Fibroblast of gingiva (primary cell): ENCODE measurements at regions not wholly inside any gene's neighbourhood (a gene's known extent, or its start where the extent isn't known, plus 50 kb on each side); places are given as distances from the start of the nearest gene placed in this dataset.

Source experiments
- DNase-seq: peaks from one replicate; pipeline ENCODE4 v3.0.0-alpha.2; 2011; ENCODE audit warnings: low read depth

- DNase-seq, result no peak
Observed at GRCh38 chr9:129285979-129286772, 108.1 kb upstream of the IER5L start.

GRCh38 chr9:129285382-129285781, 107.3 kb upstream of the IER5L start:
- DNase-seq, result no peak

DNA sequence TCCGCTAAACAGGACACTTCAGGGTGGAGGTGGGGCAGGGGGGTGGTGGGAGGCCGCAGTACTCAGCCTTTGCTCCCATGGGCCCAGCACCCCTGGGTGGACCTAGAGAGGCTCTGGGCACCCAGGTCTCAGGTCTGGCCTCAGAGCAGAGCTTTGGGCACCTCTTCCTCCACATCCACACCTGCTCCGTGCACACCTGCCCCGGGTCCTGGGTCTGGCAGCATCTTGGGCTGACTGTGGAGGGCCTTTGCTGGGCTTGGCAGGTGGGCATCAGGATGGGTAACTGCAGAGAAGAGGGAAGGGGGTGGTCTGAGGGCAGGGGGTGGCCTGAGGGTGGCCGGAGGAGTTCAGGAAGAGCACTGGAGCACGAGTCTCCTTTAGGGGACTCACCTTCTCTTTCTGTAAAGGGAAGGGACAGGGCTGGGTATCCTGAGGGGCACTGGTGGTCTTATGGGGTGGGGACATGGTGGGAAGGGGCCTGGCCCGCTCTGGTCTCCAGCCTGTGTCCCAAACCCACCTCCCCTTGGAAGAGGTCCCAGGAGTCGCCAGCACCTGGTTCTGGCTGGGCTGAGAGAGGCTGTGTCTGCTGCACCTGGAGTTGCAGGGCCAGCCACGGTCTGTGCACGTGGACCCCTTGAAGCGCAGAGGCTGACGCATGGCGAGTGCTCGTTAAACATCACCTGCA, 106.7 kb upstream of the IER5L start:
- DNase-seq, result no peak

DNA sequence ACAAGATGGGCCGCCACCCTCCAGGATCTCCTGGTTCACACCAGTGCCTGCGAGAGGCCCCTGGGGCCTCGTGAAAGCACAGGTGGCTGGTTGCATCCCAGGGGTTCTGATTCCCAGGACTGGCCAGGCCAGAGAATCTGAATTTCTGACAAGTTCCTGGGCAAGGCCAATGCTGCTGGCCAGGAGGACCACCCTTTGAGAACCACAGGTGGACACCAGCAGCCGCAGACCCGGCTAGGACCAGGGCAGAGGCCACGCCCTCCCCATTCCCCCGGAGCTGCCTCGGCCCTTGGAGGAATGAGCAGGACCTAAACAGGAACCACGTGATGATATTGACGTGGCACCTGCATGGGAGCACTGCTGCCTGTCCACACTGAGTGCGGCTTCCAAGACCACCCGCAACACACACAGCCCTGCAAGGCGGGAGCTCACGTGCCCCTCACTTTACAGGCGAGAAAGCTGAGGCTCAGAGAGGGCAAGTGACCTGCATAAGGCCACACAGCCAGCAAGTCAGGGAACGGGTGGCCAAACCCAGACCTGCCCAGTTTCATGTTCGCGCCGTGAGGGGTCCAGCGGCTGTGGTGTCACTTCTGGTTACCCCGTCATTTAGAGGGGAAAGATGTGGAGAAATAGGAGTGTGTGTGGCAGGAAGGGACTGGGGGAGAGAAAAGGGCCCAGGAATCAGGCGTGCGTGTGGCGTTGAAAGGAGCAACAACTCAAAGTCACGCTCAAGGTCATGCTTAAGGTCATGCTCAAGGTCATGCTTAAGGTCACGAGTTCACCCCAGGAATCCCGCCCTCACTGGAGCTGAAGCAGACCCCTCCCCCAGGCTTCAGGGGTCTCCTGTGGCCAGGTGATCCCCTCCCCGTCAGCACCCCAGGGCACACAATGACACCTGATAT, 105.9 kb upstream of the IER5L start:
- no peak for DNase-seq

DNA sequence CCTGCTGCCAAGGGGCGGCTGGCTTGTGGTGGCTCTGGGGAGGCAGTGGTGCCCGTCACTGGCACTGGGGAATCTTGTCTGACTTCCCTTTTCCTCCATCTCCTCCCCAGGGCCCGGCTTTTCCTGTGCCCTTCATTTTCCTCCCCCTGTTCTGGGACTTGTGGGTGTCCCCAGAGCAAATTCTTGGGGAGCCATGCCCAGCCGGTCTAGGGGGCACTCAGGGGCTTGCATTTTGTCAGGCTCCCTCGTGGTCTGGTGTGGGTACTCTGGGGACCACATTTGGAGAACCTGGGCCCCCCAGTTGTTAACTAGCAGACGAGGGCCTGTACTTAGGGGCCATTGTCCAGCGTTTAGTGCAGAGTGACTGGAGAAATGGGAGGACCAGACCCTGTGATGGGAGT, 105.2 kb upstream of the IER5L start:
- DNase-seq, result no peak

- DNase-seq, result no peak
Observed at GRCh38 chr9:129282731-129283211, 104.7 kb upstream of the IER5L start.

GRCh38 chr9:129282272-129282671, 104.2 kb upstream of the IER5L start:
- no peak for DNase-seq

GRCh38 chr9:129281506-129282145, 103.6 kb upstream of the IER5L start:
- no peak for DNase-seq

DNA sequence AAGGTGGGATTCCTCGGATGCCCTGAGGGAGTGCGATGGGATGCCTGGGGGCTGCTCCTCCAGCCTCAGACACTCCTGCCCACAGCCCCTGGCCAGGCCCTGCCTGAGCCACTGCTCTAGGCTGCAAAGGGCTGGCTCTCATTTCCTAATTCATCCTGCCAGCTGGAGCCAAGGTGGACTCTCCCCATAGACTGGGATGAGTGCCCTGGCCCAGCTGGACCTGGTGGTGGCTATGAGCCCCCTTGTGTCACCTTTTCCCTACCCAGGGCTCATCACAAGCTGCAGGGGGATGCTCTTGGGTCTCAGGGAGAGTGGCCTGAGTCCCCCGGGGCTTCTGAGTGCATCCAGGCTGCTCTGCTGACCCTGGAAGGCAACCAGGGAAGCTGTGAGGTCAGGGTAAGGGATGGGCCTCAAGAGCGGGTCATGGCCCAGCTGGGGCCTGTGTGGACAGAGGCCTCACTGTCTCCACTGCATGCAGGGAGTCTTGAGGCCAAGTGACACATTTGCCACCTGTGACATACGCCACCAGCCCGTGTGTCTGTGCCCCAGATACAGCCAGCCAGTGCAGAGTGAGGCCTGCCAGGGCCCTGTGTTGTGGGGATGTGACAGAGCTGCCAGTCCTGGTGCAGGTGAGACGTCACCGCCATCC, 102.7 kb upstream of the IER5L start:
- no peak for DNase-seq

GRCh38 chr9:129280236-129280622, 102.2 kb upstream of the IER5L start:
- no peak for DNase-seq

GRCh38 chr9:129278391-129279237, 100.6 kb upstream of the IER5L start:
- DNase-seq, result no peak

GRCh38 chr9:129276486-129277230, 98.6 kb upstream of the IER5L start:
- no peak for DNase-seq

DNA sequence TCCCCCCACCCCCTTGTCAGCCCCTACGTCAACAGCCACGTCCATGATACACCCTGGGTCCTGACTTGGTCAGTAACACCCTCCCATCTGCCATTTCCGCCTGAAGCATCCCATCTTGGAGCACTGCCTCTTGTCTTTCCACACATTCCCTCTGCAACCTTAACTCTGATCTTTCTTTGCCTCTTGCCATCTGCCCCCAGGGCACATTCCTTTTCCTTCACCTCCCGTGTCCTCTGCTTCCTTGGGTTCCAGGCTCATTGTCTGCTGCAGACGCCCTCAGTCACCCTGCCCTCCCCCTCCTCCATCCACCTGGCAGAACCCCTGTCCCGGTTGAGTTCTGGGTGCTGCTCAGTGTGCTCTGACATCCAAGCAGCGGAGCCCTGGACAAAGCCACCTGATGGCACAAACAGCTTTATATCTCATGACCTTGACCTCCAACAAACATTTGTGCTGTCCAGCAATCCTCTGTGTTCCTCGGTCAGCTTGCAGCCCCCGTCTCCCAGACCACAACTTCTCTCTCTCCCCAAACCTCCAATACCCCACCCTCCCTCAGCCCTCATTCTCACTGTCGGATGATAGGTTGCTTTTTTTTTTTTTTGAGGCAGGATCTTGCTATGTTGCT, 97.7 kb upstream of the IER5L start:
- no peak for DNase-seq

DNA sequence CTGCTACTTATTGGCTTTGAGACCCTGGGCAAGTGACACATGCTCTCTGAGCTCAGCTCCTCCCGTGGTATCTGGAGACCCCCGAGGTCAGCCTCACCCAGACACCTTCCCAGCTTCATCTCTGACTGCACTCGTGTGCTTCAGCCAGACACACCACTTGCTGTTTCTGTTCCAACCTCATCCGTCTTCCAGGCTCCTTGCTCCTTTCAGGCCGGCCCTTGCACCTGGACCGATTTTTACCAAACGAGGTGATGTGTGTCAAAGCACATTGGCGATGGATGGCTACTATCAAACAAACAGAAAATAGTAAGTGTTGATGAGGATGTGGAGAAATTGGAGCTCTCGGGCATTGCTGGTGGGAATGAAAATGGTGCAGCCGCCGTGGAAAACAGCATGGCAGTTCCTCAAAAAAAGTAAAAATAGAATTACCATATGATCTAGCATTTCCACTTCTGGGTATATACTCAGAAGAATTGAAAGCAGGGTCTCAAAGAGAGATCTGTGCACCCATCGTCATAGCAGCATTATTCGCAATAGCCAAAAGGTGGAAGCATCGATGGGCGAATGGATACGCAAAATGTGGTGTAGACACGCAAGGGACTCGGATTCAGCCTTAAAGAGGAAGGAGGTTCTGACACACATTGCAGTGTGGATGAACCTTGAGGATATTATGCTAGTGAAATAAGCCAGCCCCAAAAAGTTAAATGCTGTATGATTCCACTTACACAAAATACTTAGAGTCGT, 96.1 kb upstream of the IER5L start:
- DNase-seq, result no peak

DNA sequence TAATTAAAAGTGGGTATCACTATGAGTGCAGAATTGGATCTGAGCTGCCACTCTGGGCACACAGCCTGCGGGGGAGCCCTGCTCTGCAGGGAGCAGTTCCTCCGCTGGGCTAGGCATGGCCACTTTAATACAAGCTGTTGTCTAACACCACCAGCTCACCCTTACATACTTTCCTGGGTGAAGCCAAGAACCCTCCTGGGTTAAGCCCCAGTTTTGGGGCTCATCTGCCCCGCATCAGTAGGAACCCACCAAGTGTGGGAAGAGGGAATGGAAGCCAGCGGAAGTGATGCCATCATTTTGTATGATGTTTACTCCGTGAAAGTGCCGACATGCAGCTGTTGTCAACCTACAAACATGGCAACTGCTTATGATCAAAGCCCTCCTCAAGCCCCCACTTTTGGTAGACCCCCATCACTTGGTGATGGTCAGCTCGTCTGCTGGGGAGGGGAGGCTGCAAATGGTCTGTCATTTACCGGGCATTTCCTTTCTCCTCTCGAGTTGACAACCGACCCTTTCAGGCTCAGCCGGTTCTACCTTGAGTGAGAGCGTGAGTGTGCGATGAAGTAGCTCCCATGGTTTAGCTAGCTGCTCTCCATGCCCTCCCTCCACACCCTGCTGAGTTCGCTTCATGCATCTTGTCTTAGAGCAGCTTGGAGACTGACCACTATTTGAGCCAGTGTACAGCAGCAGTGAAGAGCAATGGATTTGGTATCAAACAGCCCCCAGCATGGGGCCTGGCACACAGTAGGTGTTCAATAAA, 95.3 kb upstream of the IER5L start:
- no peak for DNase-seq

DNA sequence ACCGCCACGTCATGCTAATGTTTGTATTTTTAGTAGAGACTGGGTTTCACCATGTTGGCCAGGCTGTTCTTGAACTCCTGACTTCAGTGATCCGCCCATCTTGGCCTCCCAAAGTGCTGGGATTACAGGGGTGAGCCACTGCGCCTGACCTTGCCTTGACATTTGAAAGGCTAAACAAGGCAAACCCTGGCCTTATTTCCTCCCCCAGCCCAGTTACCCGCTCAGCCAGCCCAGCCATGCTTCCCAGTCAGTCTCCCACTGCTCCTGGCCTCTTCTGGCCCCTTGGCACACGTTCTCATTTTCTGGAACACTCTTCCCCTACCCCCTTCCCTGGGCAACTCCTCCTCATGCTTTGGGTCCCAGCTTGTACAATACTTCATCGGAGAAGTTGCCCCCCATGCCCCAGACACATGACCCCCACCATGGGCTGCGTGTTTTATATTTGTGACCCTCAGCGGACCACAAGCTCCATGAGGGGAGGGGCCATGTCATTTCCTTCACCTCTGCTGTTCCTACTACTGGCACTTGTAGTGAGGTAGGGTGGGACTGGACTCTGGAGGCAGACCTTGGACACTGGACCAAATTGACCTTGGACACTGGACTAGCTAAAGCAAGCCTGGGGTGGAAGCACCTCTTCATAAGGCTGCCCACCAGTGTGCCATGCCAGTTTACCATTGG, 94.4 kb upstream of the IER5L start:
- no peak for DNase-seq

DNA sequence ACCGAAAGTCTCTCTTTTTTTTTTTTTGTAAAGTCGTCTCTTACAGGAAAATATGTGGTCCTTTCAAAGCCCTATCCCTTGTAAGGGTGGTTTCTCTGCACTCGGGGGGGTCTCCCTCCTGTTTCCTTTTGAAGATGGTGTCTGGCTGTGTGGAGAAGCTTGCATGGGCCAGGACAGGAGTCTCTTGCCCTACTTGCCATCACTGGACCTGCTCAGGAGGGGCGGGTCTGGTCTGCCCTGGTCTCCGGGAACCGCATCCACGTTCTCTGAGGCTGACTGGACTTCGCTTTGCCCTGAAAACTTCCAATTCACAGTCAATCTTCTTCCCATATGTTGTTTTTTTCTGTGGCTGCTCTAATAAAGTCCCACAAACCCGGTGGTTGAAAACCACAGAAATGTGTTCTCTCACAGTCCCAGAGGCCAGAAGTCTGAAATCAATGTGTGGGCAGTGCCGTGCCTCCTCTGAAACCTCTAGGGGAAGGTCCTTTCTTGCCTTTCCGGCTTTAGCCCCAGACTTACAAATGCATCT, 92.9 kb upstream of the IER5L start:
- peak; percentile 37 for DNase-seq
